Upper lobe of left lung (tissue), 6 donors: ENCODE measurements at regions not wholly inside any gene's neighbourhood (a gene's known extent, or its start where the extent isn't known, plus 50 kb on each side); places are given as distances from the start of the nearest gene placed in this dataset.

Experiments used
- ATAC-seq, 2 donors: fragments of 200-7000 bp; cut with Tn5 transposase; one replicate each; pipeline ENCODE4 v1.9.1; 2022; ENCODE audit warnings: mild to moderate bottlenecking in 2 of 2, moderate library complexity in 2 of 2; ENCODE audit not compliant: low FRiP score in 2 of 2
- DNase-seq, 2 donors: peaks; one replicate each; pipeline ENCODE4 v3.0.0-alpha.2; 2019 to 2020
- H3K27ac ChIP-seq, 4 donors: fragments of 200-600 bp; sonication (generic); one replicate each; pipeline ENCODE4 v1.5.1; 2016 to 2019
- H3K27me3 ChIP-seq, 4 donors: fragments of 200-600 bp; sonication (generic); one replicate each; pipeline ENCODE4 v1.5.1; 2017 to 2019
- H3K36me3 ChIP-seq, 4 donors: fragments of 200-600 bp; sonication (generic); one replicate each; pipeline ENCODE4 v1.5.1; 2016 to 2019
- H3K4me1 ChIP-seq, 4 donors: fragments of 200-600 bp; sonication (generic); one replicate each; pipeline ENCODE4 v1.5.1; 2018 to 2019
- H3K4me3 ChIP-seq, 4 donors: fragments of 200-600 bp; sonication (generic); one replicate each; pipeline ENCODE4 v1.5.1; 2017 to 2019; ENCODE audit warnings: mild to moderate bottlenecking in 2 of 4, moderate library complexity in 1 of 4
- H3K9me3 ChIP-seq, 4 donors: fragments of 200-600 bp; sonication (generic); one replicate each; pipeline ENCODE4 v1.5.1; 2018 to 2019
- CTCF ChIP-seq, 6 experiments: fragments of 450-650 bp in 4 of 6; fragments of 200-600 bp in 2 of 6; sonication (generic) in 2 of 6; IDR thresholded peaks; one replicate each; pipeline ENCODE4 v1.5.1; 2016 to 2019; ENCODE audit warnings: antibody characterized with exemption in 6 of 6
- EP300 ChIP-seq, 4 donors: sonication (generic); formaldehyde crosslinking; IDR thresholded peaks; one replicate each; pipeline ENCODE4 v1.5.1; 2017; ENCODE audit warnings: antibody characterized with exemption in 4 of 4, control low read depth in 2 of 4
- POLR2A ChIP-seq, 4 donors: fragments of 450-650 bp; IDR thresholded peaks; one replicate each; pipeline ENCODE4 v1.5.1; 2016 to 2017; ENCODE audit warnings: antibody characterized with exemption in 4 of 4, mild to moderate bottlenecking in 2 of 4
- POLR2AphosphoS5 ChIP-seq, 2 donors: sonication (generic); formaldehyde crosslinking; IDR thresholded peaks; one replicate each; pipeline ENCODE4 v1.5.1; 2017; ENCODE audit warnings: antibody characterized with exemption in 2 of 2
- WGBS, 2 donors: methylation state at CpG; one replicate each; pipeline ENCODE4 v1.1.5; 2017 to 2018; 5-methylcytosine and 5-hydroxymethylcytosine counted together
- donor health status: DM: no; HTN: no; CAD: no; lungs with moderate emphysema.
- donor health status: DM: no; HTN: yes; CAD: no; lungs with severe emphysema.

- 36 to 37% methylated on average over 8 of the region's 8 CpGs for WGBS, 2 donors
- no peaks in the 10 kb centered on the region for H3K27me3 ChIP-seq
- TF ChIP-seq POLR2A (IDR thresholded peaks at IDR 0.05) (no peak), POLR2AphosphoS5 (IDR thresholded peaks at IDR 0.05) (no peak), CTCF (IDR thresholded peaks at IDR 0.05) (no peak), EP300 (IDR thresholded peaks at IDR 0.05) (no peak)
- no peaks in the 10 kb centered on the region for H3K36me3 ChIP-seq
- DNase-seq (no peak), ATAC-seq (no peak)
- peaks cover 0 to 11% (median 0%) of the 10 kb centered on the region in 4 donors for H3K4me1 ChIP-seq
- no peaks in the 10 kb centered on the region for H3K9me3 ChIP-seq
- no peak overlapping the region for H3K4me3 ChIP-seq
- H3K27ac ChIP-seq: peak overlapping the region in 3 of 4 donors; percentile 5 to 67 (median 8)
These were observed 420.7 kb upstream of the NFE2L3 start for GRCh38 chr7:25731068-25731845.

GRCh38 chr7:25731846-25732245 lies 420.2 kb upstream of the NFE2L3 start:
- ATAC-seq (no peak), DNase-seq (no peak)
- Histone ChIP-seq H3K4me1 (peaks cover 0 to 9% (median 0%) of the 10 kb centered on the region in 4 donors), H3K4me3 (no peak overlapping the region), H3K9me3 (no peaks in the 10 kb centered on the region), H3K27me3 (no peaks in the 10 kb centered on the region), H3K27ac (peak overlapping the region in 1 of 4 donors; percentile 67), H3K36me3 (no peaks in the 10 kb centered on the region)
- WGBS, 2 donors: 83 to 85% methylated on average over 3 of the region's 3 CpGs
- TF ChIP-seq EP300 (IDR thresholded peaks at IDR 0.05) (no peak), POLR2A (IDR thresholded peaks at IDR 0.05) (no peak), POLR2AphosphoS5 (IDR thresholded peaks at IDR 0.05) (no peak), CTCF (IDR thresholded peaks at IDR 0.05) (no peak)

- Histone ChIP-seq H3K36me3 (no peaks in the 10 kb centered on the region), H3K4me3 (no peak overlapping the region), H3K27ac (no peak overlapping the region), H3K4me1 (peaks cover 0 to 9% (median 0%) of the 10 kb centered on the region in 4 donors), H3K9me3 (no peaks in the 10 kb centered on the region), H3K27me3 (no peaks in the 10 kb centered on the region)
- 84 to 91% methylated on average over 12 of the region's 12 CpGs for WGBS, 2 donors
- TF ChIP-seq EP300 (IDR thresholded peaks at IDR 0.05): no peak
- no peak for TF ChIP-seq POLR2AphosphoS5 (IDR thresholded peaks at IDR 0.05)
- TF ChIP-seq CTCF (IDR thresholded peaks at IDR 0.05): no peak
- TF ChIP-seq POLR2A (IDR thresholded peaks at IDR 0.05): no peak
- ATAC-seq (no peak), DNase-seq (no peak)
These were observed 419.2 kb upstream of the NFE2L3 start for GRCh38 chr7:25732766-25733217.

- Histone ChIP-seq H3K4me1 (peaks cover 0 to 9% (median 0%) of the 10 kb centered on the region in 4 donors), H3K9me3 (no peaks in the 10 kb centered on the region), H3K4me3 (no peak overlapping the region), H3K27me3 (no peaks in the 10 kb centered on the region), H3K36me3 (no peaks in the 10 kb centered on the region), H3K27ac (no peak overlapping the region)
- no peak for TF ChIP-seq EP300 (IDR thresholded peaks at IDR 0.05)
- TF ChIP-seq POLR2A (IDR thresholded peaks at IDR 0.05): no peak
- TF ChIP-seq POLR2AphosphoS5 (IDR thresholded peaks at IDR 0.05): no peak
- TF ChIP-seq CTCF (IDR thresholded peaks at IDR 0.05): no peak
- DNase-seq: no peak
- ATAC-seq: no peak
- WGBS, 2 donors: 74 to 79% methylated on average over 8 of the region's 8 CpGs
These were observed 416.2 kb upstream of the NFE2L3 start for GRCh38 chr7:25735674-25736242.
